H9 (cell line): ENCODE measurements at regions not wholly inside any gene's neighbourhood (a gene's known extent, or its start where the extent isn't known, plus 50 kb on each side); places are given as distances from the start of the nearest gene placed in this dataset.

ENCODE experiments used
- DNase-seq: peaks from one replicate; pipeline ENCODE4 v3.0.0-alpha.2; 2017
- H2AFZ ChIP-seq: one replicate; pipeline ENCODE4 v1.6.1; 2013; ENCODE audit warnings: mild to moderate bottlenecking, low read length, control low read depth, moderate library complexity
- H2AK5ac ChIP-seq: 2 replicates; pipeline ENCODE4 v1.6.1; 2013; ENCODE audit warnings: low read length, control low read depth, mixed read lengths; ENCODE audit not compliant: insufficient read length
- H2BK120ac ChIP-seq: one replicate; pipeline ENCODE4 v1.6.1; 2013; ENCODE audit warnings: low read depth, mild to moderate bottlenecking, low read length, control low read depth, inconsistent platforms; ENCODE audit not compliant: poor library complexity, severe bottlenecking
- H2BK12ac ChIP-seq: 2 replicates; pipeline ENCODE4 v1.6.1; 2013; ENCODE audit warnings: low read length, control low read depth, mixed read lengths, low read depth; ENCODE audit not compliant: insufficient read length
- H2BK15ac ChIP-seq: 2 replicates; pipeline ENCODE4 v1.6.1; 2013; ENCODE audit warnings: low read depth, low read length, control low read depth
- H2BK20ac ChIP-seq: one replicate; pipeline ENCODE4 v1.6.1; 2013; ENCODE audit warnings: low read depth, mild to moderate bottlenecking, low read length, control low read depth, inconsistent platforms; ENCODE audit not compliant: poor library complexity, severe bottlenecking
- H2BK5ac ChIP-seq: 2 replicates; pipeline ENCODE4 v1.6.1; 2013; ENCODE audit warnings: low read length, control low read depth, mixed read lengths; ENCODE audit not compliant: insufficient read length
- H3K14ac ChIP-seq: 2 replicates; pipeline ENCODE4 v1.6.1; 2013; ENCODE audit warnings: low read length, control low read depth; ENCODE audit not compliant: insufficient read depth
- H3K18ac ChIP-seq: 2 replicates; pipeline ENCODE4 v1.6.1; 2013; ENCODE audit warnings: low read depth, mild to moderate bottlenecking, mixed read lengths, low read length, control low read depth; ENCODE audit not compliant: insufficient read length
- H3K23ac ChIP-seq: 2 replicates; pipeline ENCODE4 v1.6.1; 2013; ENCODE audit warnings: low read length, control low read depth, mixed read lengths, low read depth; ENCODE audit not compliant: insufficient read length
- H3K23me2 ChIP-seq: 2 replicates; pipeline ENCODE4 v1.6.1; 2013; ENCODE audit warnings: low read depth, mild to moderate bottlenecking, mixed read lengths, low read length, control low read depth; ENCODE audit not compliant: insufficient read length, poor library complexity, severe bottlenecking
- H3K27ac ChIP-seq: 2 replicates; pipeline ENCODE4 v1.5.1; 2013; ENCODE audit warnings: low read length, control low read depth, mixed read lengths, low read depth; ENCODE audit not compliant: insufficient read length
- H3K27me3 ChIP-seq: 2 replicates; pipeline ENCODE4 v1.6.1; 2013; ENCODE audit warnings: low read length, control low read depth, inconsistent platforms; ENCODE audit not compliant: insufficient read depth
- H3K4ac ChIP-seq: 2 replicates; pipeline ENCODE4 v1.6.1; 2013; ENCODE audit warnings: low read depth, mild to moderate bottlenecking, control low read depth, inconsistent platforms, low read length, moderate library complexity
- H3K4me1 ChIP-seq: 2 replicates; pipeline ENCODE4 v1.6.1; 2013; ENCODE audit warnings: low read length, control low read depth, inconsistent platforms; ENCODE audit not compliant: insufficient read depth
- H3K4me2 ChIP-seq: 2 replicates; pipeline ENCODE4 v1.6.1; 2013; ENCODE audit warnings: low read length, control low read depth, mixed read lengths; ENCODE audit not compliant: insufficient read length, insufficient read depth
- H3K56ac ChIP-seq: 2 replicates; pipeline ENCODE4 v1.6.1; 2013; ENCODE audit warnings: low read depth, mild to moderate bottlenecking, mixed read lengths, low read length, control low read depth; ENCODE audit not compliant: insufficient read length
- H3K79me1 ChIP-seq: 2 replicates; pipeline ENCODE4 v1.6.1; 2013; ENCODE audit warnings: low read depth, mild to moderate bottlenecking, moderate library complexity, low read length, control low read depth, inconsistent platforms; ENCODE audit not compliant: insufficient read depth, poor library complexity, severe bottlenecking
- H3K79me2 ChIP-seq: 2 replicates; pipeline ENCODE4 v1.6.1; 2013; ENCODE audit warnings: low read length, control low read depth, inconsistent platforms; ENCODE audit not compliant: insufficient read depth
- H3K9ac ChIP-seq: 2 replicates; pipeline ENCODE4 v1.6.1; 2013; ENCODE audit warnings: low read length, control low read depth, mixed read lengths; ENCODE audit not compliant: insufficient read length; ENCODE audit errors: extremely low read depth
- H3K9me3 ChIP-seq: one replicate; pipeline ENCODE4 v1.6.1; 2013; ENCODE audit warnings: low read depth, low read length, inconsistent platforms; ENCODE audit not compliant: control insufficient read depth
- H3T11ph ChIP-seq: one replicate; pipeline ENCODE4 v1.6.1; 2013; ENCODE audit warnings: mild to moderate bottlenecking, low read length, control low read depth, inconsistent platforms
- H4K20me1 ChIP-seq: one replicate; pipeline ENCODE4 v1.6.1; 2013; ENCODE audit not compliant: control insufficient read depth, insufficient read length, insufficient read depth
- H4K5ac ChIP-seq: 2 replicates; pipeline ENCODE4 v1.6.1; 2013; ENCODE audit warnings: low read depth, mild to moderate bottlenecking, mixed read lengths, low read length, control low read depth; ENCODE audit not compliant: insufficient read length
- H4K8ac ChIP-seq: replicated peaks from 2 replicates; pipeline ENCODE4 v1.6.1; 2013; ENCODE audit warnings: low read length, control low read depth, mixed read lengths, low read depth; ENCODE audit not compliant: insufficient read length
- H4K91ac ChIP-seq: 2 replicates; pipeline ENCODE4 v1.6.1; 2013; ENCODE audit warnings: low read depth, mild to moderate bottlenecking, moderate library complexity, mixed read lengths, low read length, control low read depth; ENCODE audit not compliant: insufficient read length
- H3K27ac Mint-ChIP-seq, 3 experiments: 2 replicates in 2 of 3; 3 replicates in 1 of 3; pipeline ENCODE4 v1.8.0; 2020 to 2021; ENCODE audit warnings: mixed read lengths in 3 of 3, mild to moderate bottlenecking in 1 of 3, moderate library complexity in 1 of 3
- H3K27me3 Mint-ChIP-seq: 2 replicates; pipeline ENCODE4 v1.8.0; 2021; ENCODE audit warnings: low read depth, mild to moderate bottlenecking, moderate library complexity, mixed read lengths
- H3K36me3 Mint-ChIP-seq, 3 experiments: 2 replicates in 2 of 3; 3 replicates in 1 of 3; pipeline ENCODE4 v1.8.0; 2020 to 2021; ENCODE audit warnings: low read depth in 3 of 3, mixed read lengths in 3 of 3; ENCODE audit not compliant: insufficient read depth in 1 of 3
- H3K4me1 Mint-ChIP-seq, 2 experiments: 2 replicates each; pipeline ENCODE4 v1.8.0; 2020; ENCODE audit warnings: mixed read lengths in 2 of 2
- H3K4me3 Mint-ChIP-seq, 2 experiments: 2 replicates in 1 of 2; 3 replicates in 1 of 2; pipeline ENCODE4 v1.8.0; 2020 to 2021; ENCODE audit warnings: mild to moderate bottlenecking in 2 of 2, mixed read lengths in 2 of 2, moderate library complexity in 1 of 2
- H3K9me3 Mint-ChIP-seq, 2 experiments: 2 replicates in 1 of 2; 3 replicates in 1 of 2; pipeline ENCODE4 v1.8.0; 2020; ENCODE audit warnings: mild to moderate bottlenecking in 2 of 2, mixed read lengths in 2 of 2, moderate library complexity in 1 of 2
- WGBS: extraction: QIAGEN DNeasy Blood & Tissue Kit; methylation state at CpG from one replicate; pipeline ENCODE4 v1.1.7; 2013; ENCODE audit warnings: missing lambda C conversion rate, low lambda C conversion rate, mixed read lengths; ENCODE audit not compliant: insufficient read length; ENCODE audit errors: extremely low coverage; 5-methylcytosine and 5-hydroxymethylcytosine counted together
- TF ChIP-seq, protein P1 (sequence below): fragments of 200-600 bp; sonication (generic); conservative IDR thresholded peaks from 3 replicates; pipeline ENCODE4 v1.8.0; 2021; ENCODE audit warnings: antibody characterized with exemption, mild to moderate bottlenecking

DNA sequence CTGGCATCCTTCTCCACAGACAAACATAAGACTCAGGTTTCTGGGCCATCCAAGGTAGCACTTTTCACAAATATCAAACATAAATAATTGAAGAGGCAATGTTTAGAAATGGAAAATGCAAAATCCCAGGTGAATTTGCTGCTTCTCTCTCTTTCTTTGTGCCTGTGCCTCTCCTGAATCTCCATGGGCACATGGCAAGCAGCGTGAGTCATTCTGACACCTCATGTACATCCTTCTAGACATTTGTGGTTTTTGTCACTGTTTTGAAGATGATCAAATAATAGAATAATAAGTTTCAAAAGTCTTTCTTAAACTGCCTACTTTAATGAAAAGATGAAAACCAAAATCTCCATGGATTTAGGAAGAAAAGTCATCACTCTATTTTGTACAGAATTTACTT lies 60.3 kb upstream of the RAB11FIP2 start:
- Histone ChIP-seq H3K14ac (no peak overlapping the region), H2BK12ac (no peak overlapping the region), H2BK5ac (no peak overlapping the region), H2BK120ac (no peak overlapping the region), H3K18ac (no peak overlapping the region), H4K8ac (no peak overlapping the region), H3K27ac (no peak overlapping the region), H3K27me3 (no peaks in the 10 kb centered on the region), H3K56ac (no peak overlapping the region), H3K79me2 (no peaks in the 10 kb centered on the region), H2BK20ac (no peak overlapping the region), H3K9ac (no peak overlapping the region), H4K5ac (no peak overlapping the region), H3K9me3 (no peaks in the 10 kb centered on the region), H3K23ac (no peak overlapping the region), H2BK15ac (no peak overlapping the region), H4K20me1 (no peaks in the 10 kb centered on the region), H2AFZ (no peak overlapping the region), H4K91ac (no peak overlapping the region), H3K4me2 (no peak overlapping the region), H3T11ph (no peak overlapping the region), H3K4ac (no peak overlapping the region), H3K4me1 (no peaks in the 10 kb centered on the region), H2AK5ac (no peak overlapping the region), H3K23me2 (no peaks in the 10 kb centered on the region), H3K79me1 (no peaks in the 10 kb centered on the region)
- no CpG with 5 or more reads among the region's 1 CpG for WGBS
- DNase-seq = no peak
- H3K9me3 Mint-ChIP-seq = peaks cover 6% of the 10 kb centered on the region in 2 experiments; a peak in 4 of 5 replicates
- H3K36me3 Mint-ChIP-seq = peaks cover 0 to 7% (median 4%) of the 10 kb centered on the region in 3 experiments; a peak in 2 of 7 replicates
- no peaks in the 10 kb centered on the region; the same call in 1 of the 2 replicates for H3K27me3 Mint-ChIP-seq
- peaks cover 4% of the 10 kb centered on the region in 2 experiments; a peak in 2 of 4 replicates for H3K4me1 Mint-ChIP-seq
- H3K27ac Mint-ChIP-seq = no peak overlapping the region
- H3K4me3 Mint-ChIP-seq = no peak overlapping the region
- TF ChIP-seq, protein P1, sequence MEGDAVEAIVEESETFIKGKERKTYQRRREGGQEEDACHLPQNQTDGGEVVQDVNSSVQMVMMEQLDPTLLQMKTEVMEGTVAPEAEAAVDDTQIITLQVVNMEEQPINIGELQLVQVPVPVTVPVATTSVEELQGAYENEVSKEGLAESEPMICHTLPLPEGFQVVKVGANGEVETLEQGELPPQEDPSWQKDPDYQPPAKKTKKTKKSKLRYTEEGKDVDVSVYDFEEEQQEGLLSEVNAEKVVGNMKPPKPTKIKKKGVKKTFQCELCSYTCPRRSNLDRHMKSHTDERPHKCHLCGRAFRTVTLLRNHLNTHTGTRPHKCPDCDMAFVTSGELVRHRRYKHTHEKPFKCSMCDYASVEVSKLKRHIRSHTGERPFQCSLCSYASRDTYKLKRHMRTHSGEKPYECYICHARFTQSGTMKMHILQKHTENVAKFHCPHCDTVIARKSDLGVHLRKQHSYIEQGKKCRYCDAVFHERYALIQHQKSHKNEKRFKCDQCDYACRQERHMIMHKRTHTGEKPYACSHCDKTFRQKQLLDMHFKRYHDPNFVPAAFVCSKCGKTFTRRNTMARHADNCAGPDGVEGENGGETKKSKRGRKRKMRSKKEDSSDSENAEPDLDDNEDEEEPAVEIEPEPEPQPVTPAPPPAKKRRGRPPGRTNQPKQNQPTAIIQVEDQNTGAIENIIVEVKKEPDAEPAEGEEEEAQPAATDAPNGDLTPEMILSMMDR = no peak
